ENCODE measurements at regions not wholly inside any gene's neighbourhood (a gene's known extent, or its start where the extent isn't known, plus 50 kb on each side); places are given as distances from the start of the nearest gene placed in this dataset.

- no peaks in the 10 kb centered on the region for H4K20me1 ChIP-seq (ENCODE audit: control insufficient read depth, extremely low read depth, insufficient read depth, low read length)
- no peaks in the 10 kb centered on the region for H3K36me3 ChIP-seq (ENCODE audit: control insufficient read depth, insufficient read depth, low read length)
- H3K79me2 ChIP-seq (ENCODE audit: control insufficient read depth, insufficient read depth, low read length) = no peaks in the 10 kb centered on the region
- no peak overlapping the region for H3K27ac ChIP-seq (ENCODE audit: insufficient read depth, low read length)
- H2AFZ ChIP-seq (ENCODE audit: low read length) = no peak overlapping the region
- H3K4me2 ChIP-seq (ENCODE audit: extremely low read depth, insufficient read depth, low read length) = no peak overlapping the region
- no peak for TF ChIP-seq CTCF (conservative IDR thresholded peaks at IDR 0.05 in 1 of 2, IDR thresholded peaks at IDR 0.05 in 1 of 2; ENCODE audit: low read depth in 1 of 2, low read length in 2 of 2)
- no peak for TF ChIP-seq EZH2 (IDR thresholded peaks at IDR 0.05; ENCODE audit: low read length, missing control alignments)
- DNase-seq (ENCODE audit: low read depth in 2 of 2) = peak; percentile 6 to 8
- no peak overlapping the region for H3K4me3 ChIP-seq (replicated peaks in 1 of 4; ENCODE audit: control extremely low read depth in 1 of 4, insufficient read depth in 1 of 4, low read depth in 3 of 4, low read length in 4 of 4)
- no peaks in the 10 kb centered on the region for H3K27me3 ChIP-seq (ENCODE audit: control insufficient read depth, insufficient read depth, low read length)
- H3K9me3 ChIP-seq (ENCODE audit: control insufficient read depth, insufficient read depth, low read depth, low read length) = no peaks in the 10 kb centered on the region
- no peaks in the 10 kb centered on the region for H3K4me1 ChIP-seq (ENCODE audit: control insufficient read depth, extremely low read depth, insufficient read depth, low read length)
- H3K9ac ChIP-seq (ENCODE audit: insufficient read depth, low read length) = no peak overlapping the region
Measured at GRCh38 chr10:7475046-7475911, 64.4 kb upstream of the SFMBT2 start.

GRCh38 chr10:7474388-7474787 is 63.6 kb upstream of the SFMBT2 start:
- no peaks in the 10 kb centered on the region for H3K4me1 ChIP-seq (ENCODE audit: control insufficient read depth, extremely low read depth, insufficient read depth, low read length)
- no peak overlapping the region for H3K4me3 ChIP-seq (replicated peaks in 1 of 4; ENCODE audit: control extremely low read depth in 1 of 4, insufficient read depth in 1 of 4, low read depth in 3 of 4, low read length in 4 of 4)
- no peak for TF ChIP-seq CTCF (conservative IDR thresholded peaks at IDR 0.05 in 1 of 2, IDR thresholded peaks at IDR 0.05 in 1 of 2; ENCODE audit: low read depth in 1 of 2, low read length in 2 of 2)
- TF ChIP-seq EZH2 (IDR thresholded peaks at IDR 0.05; ENCODE audit: low read length, missing control alignments) = no peak
- no peak overlapping the region for H3K9ac ChIP-seq (ENCODE audit: insufficient read depth, low read length)
- H4K20me1 ChIP-seq (ENCODE audit: control insufficient read depth, extremely low read depth, insufficient read depth, low read length) = no peaks in the 10 kb centered on the region
- H2AFZ ChIP-seq (ENCODE audit: low read length) = no peak overlapping the region
- no peaks in the 10 kb centered on the region for H3K27me3 ChIP-seq (ENCODE audit: control insufficient read depth, insufficient read depth, low read length)
- H3K36me3 ChIP-seq (ENCODE audit: control insufficient read depth, insufficient read depth, low read length) = no peaks in the 10 kb centered on the region
- H3K9me3 ChIP-seq (ENCODE audit: control insufficient read depth, insufficient read depth, low read depth, low read length) = no peaks in the 10 kb centered on the region
- no peak overlapping the region for H3K27ac ChIP-seq (ENCODE audit: insufficient read depth, low read length)
- no peak overlapping the region for H3K4me2 ChIP-seq (ENCODE audit: extremely low read depth, insufficient read depth, low read length)
- H3K79me2 ChIP-seq (ENCODE audit: control insufficient read depth, insufficient read depth, low read length) = no peaks in the 10 kb centered on the region
- DNase-seq (ENCODE audit: low read depth in 2 of 2) = no peak

GRCh38 chr10:7473474-7473873 is 62.6 kb upstream of the SFMBT2 start:
- Histone ChIP-seq H3K79me2 (ENCODE audit: control insufficient read depth, insufficient read depth, low read length) (no peaks in the 10 kb centered on the region), H3K27ac (ENCODE audit: insufficient read depth, low read length) (no peak overlapping the region), H3K27me3 (ENCODE audit: control insufficient read depth, insufficient read depth, low read length) (no peaks in the 10 kb centered on the region), H3K4me1 (ENCODE audit: control insufficient read depth, extremely low read depth, insufficient read depth, low read length) (no peaks in the 10 kb centered on the region), H3K36me3 (ENCODE audit: control insufficient read depth, insufficient read depth, low read length) (no peaks in the 10 kb centered on the region), H3K4me2 (ENCODE audit: extremely low read depth, insufficient read depth, low read length) (no peak overlapping the region), H3K4me3 (replicated peaks in 1 of 4; ENCODE audit: control extremely low read depth in 1 of 4, insufficient read depth in 1 of 4, low read depth in 3 of 4, low read length in 4 of 4) (no peak overlapping the region), H3K9ac (ENCODE audit: insufficient read depth, low read length) (no peak overlapping the region), H4K20me1 (ENCODE audit: control insufficient read depth, extremely low read depth, insufficient read depth, low read length) (no peaks in the 10 kb centered on the region), H3K9me3 (ENCODE audit: control insufficient read depth, insufficient read depth, low read depth, low read length) (no peaks in the 10 kb centered on the region), H2AFZ (ENCODE audit: low read length) (no peak overlapping the region)
- TF ChIP-seq CTCF (conservative IDR thresholded peaks at IDR 0.05 in 1 of 2, IDR thresholded peaks at IDR 0.05 in 1 of 2; ENCODE audit: low read depth in 1 of 2, low read length in 2 of 2) (no peak), EZH2 (IDR thresholded peaks at IDR 0.05; ENCODE audit: low read length, missing control alignments) (no peak)
- no peak for DNase-seq (ENCODE audit: low read depth in 2 of 2)

All from fibroblast of lung (primary cell).